GM12878 (cell line): ENCODE measurements at regions not wholly inside any gene's neighbourhood (a gene's known extent, or its start where the extent isn't known, plus 50 kb on each side); places are given as distances from the start of the nearest gene placed in this dataset.

ENCODE experiments used
- ATAC-seq: fragments of 200-7000 bp; cut with Tn5 transposase; 3 replicates; pipeline ENCODE4 v1.9.1; 2020; ENCODE audit warnings: mild to moderate bottlenecking, moderate library complexity
- BruUV-seq: library from RNA; stranded (reverse); fragments of 400-500 nt; replicated peaks from 2 replicates; lab custom pipeline; 2021; lab: Mats Ljungman, UMichigan
- CTCF ChIA-PET: fragments of 300-600 bp; sonication (Branson Sonifier 250); formaldehyde crosslinking; extraction: SDS; loops from one replicate; lab custom pipeline; 2021; ENCODE audit warnings: inconsistent platforms; lab: Yijun Ruan, JAX
- POLR2A ChIA-PET: fragments of 350-600 bp; formaldehyde crosslinking; extraction: SDS; loops from one replicate; lab custom pipeline; 2021; ENCODE audit warnings: inconsistent platforms; lab: Charles Lee
- RAD21 ChIA-PET: fragments of 300-600 bp; sonication (Branson Sonifier 250); formaldehyde crosslinking; loops from one replicate; lab custom pipeline; 2023; ENCODE audit warnings: antibody characterized with exemption; ENCODE audit not compliant: unreplicated experiment; lab: Charles Lee
- SMC1A ChIA-PET: fragments of 300-600 bp; sonication (Branson Sonifier 250); formaldehyde crosslinking; loops from one replicate; lab custom pipeline; 2023; ENCODE audit not compliant: unreplicated experiment, uncharacterized antibody; lab: Charles Lee
- DNase-seq: peaks from one replicate; pipeline ENCODE4 v3.0.0-alpha.2; 2011; ENCODE audit warnings: low read depth, low spot score
- FAIRE-seq: peaks from 3 replicates; lab custom pipeline; 2011; peaks lifted over from hg19 to GRCh38; lab: Jason Lieb, UNC
- H2AFZ ChIP-seq: 2 replicates; pipeline ENCODE4 v1.6.0; 2011; ENCODE audit warnings: low read depth, low read length, control low read depth; ENCODE audit not compliant: control insufficient read depth
- H3K27ac ChIP-seq: 2 replicates; pipeline ENCODE4 v1.5.1; 2011; ENCODE audit warnings: control low read depth; ENCODE audit not compliant: control insufficient read depth, insufficient read depth
- H3K27me3 ChIP-seq, 2 experiments: replicated peaks in 1 of 2; 2 replicates each; pipeline versions ENCODE4 v1.6.0 to v1.6.1; 2011; ENCODE audit warnings: low read length in 1 of 2; ENCODE audit not compliant: control insufficient read depth in 2 of 2, insufficient read depth in 2 of 2
- H3K36me3 ChIP-seq, 2 experiments: 2 replicates each; pipeline ENCODE4 v1.5.1; 2011; ENCODE audit warnings: low read length in 1 of 2; ENCODE audit not compliant: control insufficient read depth in 2 of 2, insufficient read depth in 2 of 2
- H3K4me1 ChIP-seq: 2 replicates; pipeline ENCODE4 v1.6.1; 2011; ENCODE audit warnings: mild to moderate bottlenecking, low read length, moderate library complexity, mixed read lengths; ENCODE audit not compliant: control insufficient read depth, insufficient read depth
- H3K4me2 ChIP-seq: 2 replicates; pipeline ENCODE4 v1.6.0; 2011; ENCODE audit warnings: control low read depth; ENCODE audit not compliant: control insufficient read depth, insufficient read depth
- H3K4me3 ChIP-seq: fragments of 200-600 bp; sonication (generic); 2 replicates; pipeline ENCODE4 v1.5.1; 2016
- H3K79me2 ChIP-seq: 2 replicates; pipeline ENCODE4 v1.6.0; 2011; ENCODE audit warnings: low read length; ENCODE audit not compliant: control insufficient read depth, insufficient read depth
- H3K9ac ChIP-seq: 2 replicates; pipeline ENCODE4 v1.8.0; 2011; ENCODE audit warnings: low read length, control low read depth, mixed read lengths; ENCODE audit not compliant: control insufficient read depth, insufficient read depth
- H3K9me3 ChIP-seq: replicated peaks from 3 replicates; pipeline ENCODE4 v1.5.1; 2011; ENCODE audit warnings: mild to moderate bottlenecking, low read length; ENCODE audit not compliant: control insufficient read depth, insufficient read depth
- H4K20me1 ChIP-seq: 2 replicates; pipeline ENCODE4 v1.6.0; 2011; ENCODE audit not compliant: control insufficient read depth, insufficient read depth
- BACH1 ChIP-seq: fragments of 450-650 bp; IDR thresholded peaks from 2 replicates; pipeline ENCODE4 v1.6.1; 2017; ENCODE audit warnings: mild to moderate bottlenecking, borderline replicate concordance
- CBX3 ChIP-seq: fragments of 200-600 bp; sonication (generic); IDR thresholded peaks from 2 replicates; pipeline ENCODE4 v1.6.1; 2016; ENCODE audit warnings: low read depth, borderline replicate concordance
- EED ChIP-seq: sonication (generic); IDR thresholded peaks from 2 replicates; pipeline ENCODE4 v1.6.1; 2016; ENCODE audit warnings: antibody characterized with exemption, low read depth
- FOXK2 ChIP-seq: fragments of 450-650 bp; IDR thresholded peaks from 2 replicates; pipeline ENCODE4 v1.6.1; 2017; ENCODE audit warnings: mild to moderate bottlenecking, moderate library complexity
- HCFC1 ChIP-seq: fragments of 150-350 bp; IDR thresholded peaks from 2 replicates; pipeline ENCODE4 v1.6.1; 2014; ENCODE audit warnings: low read length
- HDAC6 ChIP-seq: fragments of 200-600 bp; sonication (generic); IDR thresholded peaks from one replicate; pipeline ENCODE4 v1.8.0; 2017; ENCODE audit warnings: antibody characterized with exemption; ENCODE audit not compliant: unreplicated experiment
- NRF1 ChIP-seq: conservative IDR thresholded peaks from 2 replicates; pipeline ENCODE4 v1.6.1; 2011; ENCODE audit warnings: mild to moderate bottlenecking, low read depth, low read length, improper control_type of control experiment
- SMAD5 ChIP-seq: IDR thresholded peaks from 2 replicates; pipeline ENCODE4 v1.6.1; 2016; ENCODE audit warnings: antibody characterized with exemption, low read depth
- SUPT20H ChIP-seq: IDR thresholded peaks from 2 replicates; pipeline ENCODE4 v1.6.1; 2011; ENCODE audit warnings: low read depth, mild to moderate bottlenecking, low read length, moderate library complexity, borderline replicate concordance; ENCODE audit not compliant: control insufficient read depth
- WGBS: methylation state at CpG from one replicate; pipeline ENCODE4 v1.1.6; 2016; ENCODE audit warnings: low lambda C conversion rate; ENCODE audit not compliant: insufficient replicate concordance, insufficient coverage; ENCODE audit errors: missing lambda C conversion rate; 5-methylcytosine and 5-hydroxymethylcytosine counted together
- in situ Hi-C: fragments of 300-500 bp; cut with MboI; formaldehyde crosslinking; loops from 9 replicates; pipeline ENCODE4 v1.14.3; 2018; ENCODE audit warnings: mixed read lengths
- intact Hi-C: fragments of 100-400 bp; cut with micrococcal nuclease; formaldehyde crosslinking; loops from one replicate; pipeline ENCODE4 v1.14.2; 2022; ENCODE audit not compliant: unreplicated experiment
- TF ChIP-seq, protein P1 (sequence below): fragments of 450-650 bp; IDR thresholded peaks from 2 replicates; pipeline ENCODE4 v1.6.1; 2018; ENCODE audit warnings: borderline replicate concordance, mild to moderate bottlenecking; ENCODE audit not compliant: partially characterized antibody
- TF ChIP-seq, protein P2 (sequence below): fragments of 450-650 bp; IDR thresholded peaks from 2 replicates; pipeline ENCODE4 v1.6.1; 2016; ENCODE audit warnings: mild to moderate bottlenecking
- TF ChIP-seq, protein P3 (sequence below): fragments of 450-650 bp; IDR thresholded peaks from 2 replicates; pipeline ENCODE4 v1.6.1; 2014; ENCODE audit warnings: mild to moderate bottlenecking
- TF ChIP-seq, protein P4 (sequence below): fragments of 450-650 bp; IDR thresholded peaks from 2 replicates; pipeline ENCODE4 v1.6.1; 2017; ENCODE audit warnings: mild to moderate bottlenecking, moderate library complexity
- TF ChIP-seq, protein P5 (sequence below): fragments of 450-650 bp; conservative IDR thresholded peaks from 2 replicates; pipeline ENCODE4 v1.6.1; 2017; ENCODE audit warnings: mild to moderate bottlenecking, moderate library complexity

DNA sequence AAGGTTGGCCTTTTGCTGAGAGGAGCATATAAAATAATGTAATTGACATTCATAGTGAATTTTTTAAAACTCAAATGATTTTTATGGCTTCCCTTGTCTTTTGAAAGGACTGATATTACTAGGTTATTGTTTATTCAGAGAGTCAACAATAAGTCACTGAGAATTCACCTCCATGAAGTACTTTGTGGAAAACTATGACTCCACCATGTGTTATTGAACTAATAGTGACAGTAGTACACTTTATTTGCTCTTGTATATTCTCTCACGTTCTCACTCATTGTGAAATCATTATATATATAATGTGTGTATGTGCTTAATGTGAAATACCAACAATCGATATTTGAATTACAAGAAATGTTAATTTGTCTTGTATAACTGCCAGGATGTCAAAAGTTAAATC, 267.4 kb upstream of the CCDC179 start:
- ChIA-PET POLR2A (no interaction called here), SMC1A (interaction anchor here (0.9 kb wide), 1 partner anchor 13 kb away, joined by 3 read pairs; no protein-coding TSS in a partner anchor), CTCF (interaction anchor here (1.0 kb wide), 1 partner anchor 14 kb away, joined by 6 read pairs; no protein-coding TSS in a partner anchor), RAD21 (no interaction called here)
- DNase-seq (no peak), FAIRE-seq (no peak), ATAC-seq (no peak)
- Histone ChIP-seq H3K4me2 (no peak overlapping the region), H3K36me3 (no peaks in the 10 kb centered on the region), H4K20me1 (no peaks in the 10 kb centered on the region), H3K9me3 (no peaks in the 10 kb centered on the region), H3K79me2 (no peaks in the 10 kb centered on the region), H3K27ac (no peak overlapping the region), H3K27me3 (no peaks in the 10 kb centered on the region), H2AFZ (no peak overlapping the region), H3K4me3 (no peak overlapping the region), H3K9ac (no peak overlapping the region), H3K4me1 (no peaks in the 10 kb centered on the region)
- BruUV-seq, result no TSS peak
- intact Hi-C loops (no loop called here), in situ Hi-C loops (no loop called here)
- 33% methylated on average over 2 of the region's 2 CpGs for WGBS
- no peak for TF ChIP-seq HDAC6
- TF ChIP-seq, protein P1, sequence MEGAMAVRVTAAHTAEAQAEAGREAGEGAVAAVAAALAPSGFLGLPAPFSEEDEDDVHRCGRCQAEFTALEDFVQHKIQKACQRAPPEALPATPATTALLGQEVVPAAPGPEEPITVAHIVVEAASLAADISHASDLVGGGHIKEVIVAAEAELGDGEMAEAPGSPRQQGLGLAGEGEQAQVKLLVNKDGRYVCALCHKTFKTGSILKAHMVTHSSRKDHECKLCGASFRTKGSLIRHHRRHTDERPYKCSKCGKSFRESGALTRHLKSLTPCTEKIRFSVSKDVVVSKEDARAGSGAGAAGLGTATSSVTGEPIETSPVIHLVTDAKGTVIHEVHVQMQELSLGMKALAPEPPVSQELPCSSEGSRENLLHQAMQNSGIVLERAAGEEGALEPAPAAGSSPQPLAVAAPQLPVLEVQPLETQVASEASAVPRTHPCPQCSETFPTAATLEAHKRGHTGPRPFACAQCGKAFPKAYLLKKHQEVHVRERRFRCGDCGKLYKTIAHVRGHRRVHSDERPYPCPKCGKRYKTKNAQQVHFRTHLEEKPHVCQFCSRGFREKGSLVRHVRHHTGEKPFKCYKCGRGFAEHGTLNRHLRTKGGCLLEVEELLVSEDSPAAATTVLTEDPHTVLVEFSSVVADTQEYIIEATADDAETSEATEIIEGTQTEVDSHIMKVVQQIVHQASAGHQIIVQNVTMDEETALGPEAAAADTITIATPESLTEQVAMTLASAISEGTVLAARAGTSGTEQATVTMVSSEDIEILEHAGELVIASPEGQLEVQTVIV, result no peak
- TF ChIP-seq EED, result no peak
- TF ChIP-seq SMAD5, result no peak
- TF ChIP-seq, protein P2, sequence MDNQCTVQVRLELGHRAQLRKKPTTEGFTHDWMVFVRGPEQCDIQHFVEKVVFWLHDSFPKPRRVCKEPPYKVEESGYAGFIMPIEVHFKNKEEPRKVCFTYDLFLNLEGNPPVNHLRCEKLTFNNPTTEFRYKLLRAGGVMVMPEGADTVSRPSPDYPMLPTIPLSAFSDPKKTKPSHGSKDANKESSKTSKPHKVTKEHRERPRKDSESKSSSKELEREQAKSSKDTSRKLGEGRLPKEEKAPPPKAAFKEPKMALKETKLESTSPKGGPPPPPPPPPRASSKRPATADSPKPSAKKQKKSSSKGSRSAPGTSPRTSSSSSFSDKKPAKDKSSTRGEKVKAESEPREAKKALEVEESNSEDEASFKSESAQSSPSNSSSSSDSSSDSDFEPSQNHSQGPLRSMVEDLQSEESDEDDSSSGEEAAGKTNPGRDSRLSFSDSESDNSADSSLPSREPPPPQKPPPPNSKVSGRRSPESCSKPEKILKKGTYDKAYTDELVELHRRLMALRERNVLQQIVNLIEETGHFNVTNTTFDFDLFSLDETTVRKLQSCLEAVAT, result no peak
- TF ChIP-seq NRF1, result no peak
- TF ChIP-seq, protein P3, sequence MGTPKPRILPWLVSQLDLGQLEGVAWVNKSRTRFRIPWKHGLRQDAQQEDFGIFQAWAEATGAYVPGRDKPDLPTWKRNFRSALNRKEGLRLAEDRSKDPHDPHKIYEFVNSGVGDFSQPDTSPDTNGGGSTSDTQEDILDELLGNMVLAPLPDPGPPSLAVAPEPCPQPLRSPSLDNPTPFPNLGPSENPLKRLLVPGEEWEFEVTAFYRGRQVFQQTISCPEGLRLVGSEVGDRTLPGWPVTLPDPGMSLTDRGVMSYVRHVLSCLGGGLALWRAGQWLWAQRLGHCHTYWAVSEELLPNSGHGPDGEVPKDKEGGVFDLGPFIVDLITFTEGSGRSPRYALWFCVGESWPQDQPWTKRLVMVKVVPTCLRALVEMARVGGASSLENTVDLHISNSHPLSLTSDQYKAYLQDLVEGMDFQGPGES, result no peak
- TF ChIP-seq, protein P4, sequence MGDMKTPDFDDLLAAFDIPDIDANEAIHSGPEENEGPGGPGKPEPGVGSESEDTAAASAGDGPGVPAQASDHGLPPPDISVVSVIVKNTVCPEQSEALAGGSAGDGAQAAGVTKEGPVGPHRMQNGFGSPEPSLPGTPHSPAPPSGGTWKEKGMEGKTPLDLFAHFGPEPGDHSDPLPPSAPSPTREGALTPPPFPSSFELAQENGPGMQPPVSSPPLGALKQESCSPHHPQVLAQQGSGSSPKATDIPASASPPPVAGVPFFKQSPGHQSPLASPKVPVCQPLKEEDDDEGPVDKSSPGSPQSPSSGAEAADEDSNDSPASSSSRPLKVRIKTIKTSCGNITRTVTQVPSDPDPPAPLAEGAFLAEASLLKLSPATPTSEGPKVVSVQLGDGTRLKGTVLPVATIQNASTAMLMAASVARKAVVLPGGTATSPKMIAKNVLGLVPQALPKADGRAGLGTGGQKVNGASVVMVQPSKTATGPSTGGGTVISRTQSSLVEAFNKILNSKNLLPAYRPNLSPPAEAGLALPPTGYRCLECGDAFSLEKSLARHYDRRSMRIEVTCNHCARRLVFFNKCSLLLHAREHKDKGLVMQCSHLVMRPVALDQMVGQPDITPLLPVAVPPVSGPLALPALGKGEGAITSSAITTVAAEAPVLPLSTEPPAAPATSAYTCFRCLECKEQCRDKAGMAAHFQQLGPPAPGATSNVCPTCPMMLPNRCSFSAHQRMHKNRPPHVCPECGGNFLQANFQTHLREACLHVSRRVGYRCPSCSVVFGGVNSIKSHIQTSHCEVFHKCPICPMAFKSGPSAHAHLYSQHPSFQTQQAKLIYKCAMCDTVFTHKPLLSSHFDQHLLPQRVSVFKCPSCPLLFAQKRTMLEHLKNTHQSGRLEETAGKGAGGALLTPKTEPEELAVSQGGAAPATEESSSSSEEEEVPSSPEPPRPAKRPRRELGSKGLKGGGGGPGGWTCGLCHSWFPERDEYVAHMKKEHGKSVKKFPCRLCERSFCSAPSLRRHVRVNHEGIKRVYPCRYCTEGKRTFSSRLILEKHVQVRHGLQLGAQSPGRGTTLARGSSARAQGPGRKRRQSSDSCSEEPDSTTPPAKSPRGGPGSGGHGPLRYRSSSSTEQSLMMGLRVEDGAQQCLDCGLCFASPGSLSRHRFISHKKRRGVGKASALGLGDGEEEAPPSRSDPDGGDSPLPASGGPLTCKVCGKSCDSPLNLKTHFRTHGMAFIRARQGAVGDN, result no peak
- TF ChIP-seq HCFC1, result no peak
- TF ChIP-seq CBX3, result no peak
- no peak for TF ChIP-seq FOXK2
- TF ChIP-seq, protein P5, sequence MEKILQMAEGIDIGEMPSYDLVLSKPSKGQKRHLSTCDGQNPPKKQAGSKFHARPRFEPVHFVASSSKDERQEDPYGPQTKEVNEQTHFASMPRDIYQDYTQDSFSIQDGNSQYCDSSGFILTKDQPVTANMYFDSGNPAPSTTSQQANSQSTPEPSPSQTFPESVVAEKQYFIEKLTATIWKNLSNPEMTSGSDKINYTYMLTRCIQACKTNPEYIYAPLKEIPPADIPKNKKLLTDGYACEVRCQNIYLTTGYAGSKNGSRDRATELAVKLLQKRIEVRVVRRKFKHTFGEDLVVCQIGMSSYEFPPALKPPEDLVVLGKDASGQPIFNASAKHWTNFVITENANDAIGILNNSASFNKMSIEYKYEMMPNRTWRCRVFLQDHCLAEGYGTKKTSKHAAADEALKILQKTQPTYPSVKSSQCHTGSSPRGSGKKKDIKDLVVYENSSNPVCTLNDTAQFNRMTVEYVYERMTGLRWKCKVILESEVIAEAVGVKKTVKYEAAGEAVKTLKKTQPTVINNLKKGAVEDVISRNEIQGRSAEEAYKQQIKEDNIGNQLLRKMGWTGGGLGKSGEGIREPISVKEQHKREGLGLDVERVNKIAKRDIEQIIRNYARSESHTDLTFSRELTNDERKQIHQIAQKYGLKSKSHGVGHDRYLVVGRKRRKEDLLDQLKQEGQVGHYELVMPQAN, result no peak
- no peak for TF ChIP-seq SUPT20H
- no peak for TF ChIP-seq BACH1
